ENCODE measurements at regions not wholly inside any gene's neighbourhood (a gene's known extent, or its start where the extent isn't known, plus 50 kb on each side); places are given as distances from the start of the nearest gene placed in this dataset.

- Histone ChIP-seq H3K4me2 (replicated peaks; ENCODE audit: extremely low read depth, low read length, poor library complexity, severe bottlenecking) (no peak overlapping the region), H3K36me3 (replicated peaks in 1 of 2; ENCODE audit: control insufficient read depth in 1 of 2, insufficient read depth in 2 of 2, low read length in 2 of 2) (no peaks in the 10 kb centered on the region), H3K9me3 (replicated peaks in 1 of 2; ENCODE audit: control insufficient read depth in 1 of 2, insufficient read depth in 1 of 2, low read length in 2 of 2) (no peaks in the 10 kb centered on the region), H3K27me3 (ENCODE audit: control insufficient read depth in 2 of 2, insufficient read depth in 2 of 2, low read length in 2 of 2) (no peaks in the 10 kb centered on the region), H2AFZ (ENCODE audit: insufficient read depth, low read depth, low read length, poor library complexity, severe bottlenecking) (no peak overlapping the region), H3K4me1 (ENCODE audit: control insufficient read depth in 1 of 2, insufficient read depth in 2 of 2, low read length in 2 of 2) (no peaks in the 10 kb centered on the region), H3K9ac (ENCODE audit: insufficient read depth, low read length, poor library complexity, severe bottlenecking) (no peak overlapping the region), H3K79me2 (ENCODE audit: insufficient read depth, low read length) (no peaks in the 10 kb centered on the region), H3K27ac (ENCODE audit: low read depth in 1 of 2, low read length in 2 of 2) (no peak overlapping the region), H4K20me1 (ENCODE audit: insufficient read depth, low read length) (no peaks in the 10 kb centered on the region), H3K4me3 (replicated peaks in 1 of 3; ENCODE audit: low read depth in 2 of 3, low read length in 3 of 3) (no peak overlapping the region)
- H3K36me3 Mint-ChIP-seq, result no peaks in the 10 kb centered on the region
- DNase-seq, result no peak
- H3K9me3 Mint-ChIP-seq, result peaks cover 0 to 10% (median 4%) of the 10 kb centered on the region in 7 donors
- WGBS (ENCODE audit: insufficient coverage), result 82% methylated on average over 2 of the region's 7 CpGs
- intact Hi-C loops (cut with micrococcal nuclease), result no loop called here
- peaks cover 0 to 1% (median 0%) of the 10 kb centered on the region in 3 donors for H3K27me3 Mint-ChIP-seq (ENCODE audit: low read depth in 3 of 3)
- H3K27ac Mint-ChIP-seq, result no peak overlapping the region
- no peak for TF ChIP-seq CTCF (IDR thresholded peaks at IDR 0.05)
- H3K4me3 Mint-ChIP-seq, result no peak overlapping the region
- no peaks in the 10 kb centered on the region for H3K4me1 Mint-ChIP-seq
Observed at GRCh38 chr13:99819967-99820366, 151.6 kb downstream of the ZIC5 start.

GRCh38 chr13:99816321-99816720, 155.2 kb downstream of the ZIC5 start:
- Mint-ChIP-seq H3K27me3 (ENCODE audit: low read depth in 3 of 3) (peaks cover 0 to 2% (median 1%) of the 10 kb centered on the region in 3 donors), H3K9me3 (peaks cover 0 to 4% (median 2%) of the 10 kb centered on the region in 7 donors), H3K4me3 (no peak overlapping the region), H3K36me3 (no peaks in the 10 kb centered on the region), H3K4me1 (no peaks in the 10 kb centered on the region), H3K27ac (no peak overlapping the region)
- H2AFZ ChIP-seq (ENCODE audit: insufficient read depth, low read depth, low read length, poor library complexity, severe bottlenecking), result no peak overlapping the region
- H3K27me3 ChIP-seq (ENCODE audit: control insufficient read depth in 2 of 2, insufficient read depth in 2 of 2, low read length in 2 of 2), result no peaks in the 10 kb centered on the region
- H3K27ac ChIP-seq (ENCODE audit: low read depth in 1 of 2, low read length in 2 of 2), result no peak overlapping the region
- no peaks in the 10 kb centered on the region for H4K20me1 ChIP-seq (ENCODE audit: insufficient read depth, low read length)
- no peak overlapping the region for H3K9ac ChIP-seq (ENCODE audit: insufficient read depth, low read length, poor library complexity, severe bottlenecking)
- H3K79me2 ChIP-seq (ENCODE audit: insufficient read depth, low read length), result no peaks in the 10 kb centered on the region
- H3K4me1 ChIP-seq (ENCODE audit: control insufficient read depth in 1 of 2, insufficient read depth in 2 of 2, low read length in 2 of 2), result no peaks in the 10 kb centered on the region
- H3K4me2 ChIP-seq (replicated peaks; ENCODE audit: extremely low read depth, low read length, poor library complexity, severe bottlenecking), result no peak overlapping the region
- WGBS (ENCODE audit: insufficient coverage), result 90% methylated on average over 1 of the region's 2 CpGs
- no peak overlapping the region for H3K4me3 ChIP-seq (replicated peaks in 1 of 3; ENCODE audit: low read depth in 2 of 3, low read length in 3 of 3)
- H3K36me3 ChIP-seq (replicated peaks in 1 of 2; ENCODE audit: control insufficient read depth in 1 of 2, insufficient read depth in 2 of 2, low read length in 2 of 2), result no peaks in the 10 kb centered on the region
- TF ChIP-seq CTCF (IDR thresholded peaks at IDR 0.05), result no peak
- no peak for DNase-seq
- no peaks in the 10 kb centered on the region for H3K9me3 ChIP-seq (replicated peaks in 1 of 2; ENCODE audit: control insufficient read depth in 1 of 2, insufficient read depth in 1 of 2, low read length in 2 of 2)
- intact Hi-C loops (cut with micrococcal nuclease), result no loop called here
